Naive thymus-derived CD4-positive, alpha-beta T cell (primary cell): ENCODE measurements at regions not wholly inside any gene's neighbourhood (a gene's known extent, or its start where the extent isn't known, plus 50 kb on each side); places are given as distances from the start of the nearest gene placed in this dataset.
"Not testable (repeated sequence)": the region's sequence is repeated elsewhere in the genome, so short reads cannot be mapped to it uniquely, and the experiment has no call there.

Experiments
- ATAC-seq: fragments of 150-1000 bp; cut with Tn5 transposase; 2 replicates; pipeline ENCODE4 v1.10.0; 2021; ENCODE audit warnings: mild to moderate bottlenecking, moderate library complexity
- CTCF ChIA-PET: fragments of 350-600 bp; sonication (Branson Sonifier 250); formaldehyde crosslinking; loops from one replicate; lab custom pipeline; 2021; ENCODE audit warnings: antibody characterized with exemption; lab: Charles Lee
- POLR2A ChIA-PET: fragments of 350-600 bp; sonication (Branson Sonifier 250); formaldehyde crosslinking; loops from one replicate; lab custom pipeline; 2021; ENCODE audit warnings: antibody characterized with exemption, inconsistent platforms; lab: Charles Lee
- DNase-seq, 9 donors: peaks; one replicate each; pipeline versions ENCODE4 v3.0.0 to v3.0.0-alpha.2; 2020 to 2022; ENCODE audit warnings: mixed read lengths in 1 of 9
- H3K27ac ChIP-seq: one replicate; pipeline ENCODE4 v1.7.0; 2013; ENCODE audit warnings: mild to moderate bottlenecking, low read depth, low read length, moderate library complexity
- H3K27me3 ChIP-seq, 2 donors: one replicate each; pipeline ENCODE4 v1.7.0; 2013; ENCODE audit warnings: low read length in 2 of 2, mild to moderate bottlenecking in 2 of 2, moderate library complexity in 2 of 2; ENCODE audit not compliant: control insufficient read depth in 2 of 2, insufficient read depth in 2 of 2
- H3K36me3 ChIP-seq, 3 experiments: 1 replicate in 2 of 3; 2 replicates in 1 of 3; pipeline ENCODE4 v1.7.0; 2013; ENCODE audit warnings: low read length in 3 of 3, mild to moderate bottlenecking in 3 of 3, moderate library complexity in 1 of 3; ENCODE audit not compliant: insufficient read depth in 3 of 3, control insufficient read depth in 2 of 3
- H3K4me1 ChIP-seq, 2 donors: one replicate each; pipeline ENCODE4 v1.7.0; 2013; ENCODE audit warnings: low read length in 2 of 2, mild to moderate bottlenecking in 2 of 2, moderate library complexity in 1 of 2; ENCODE audit not compliant: control insufficient read depth in 2 of 2, insufficient read depth in 2 of 2
- H3K4me3 ChIP-seq: 2 replicates; pipeline ENCODE4 v1.7.0; 2013; ENCODE audit warnings: mild to moderate bottlenecking, low read length
- H3K9me3 ChIP-seq, 3 experiments: 1 replicate in 2 of 3; 2 replicates in 1 of 3; pipeline ENCODE4 v1.7.0; 2013; ENCODE audit warnings: low read length in 3 of 3; ENCODE audit not compliant: control insufficient read depth in 2 of 3
- H3K27ac Mint-ChIP-seq, 9 donors: one replicate each; pipeline ENCODE4 v1.8.0; 2020 to 2022; ENCODE audit warnings: mixed read lengths in 9 of 9, mild to moderate bottlenecking in 8 of 9, moderate library complexity in 5 of 9, inconsistent platforms in 2 of 9
- H3K27me3 Mint-ChIP-seq, 5 donors: one replicate each; pipeline ENCODE4 v1.8.0; 2021 to 2022; ENCODE audit warnings: mixed read lengths in 5 of 5, mild to moderate bottlenecking in 1 of 5
- H3K36me3 Mint-ChIP-seq, 5 donors: one replicate each; pipeline ENCODE4 v1.8.0; 2020 to 2022; ENCODE audit warnings: mixed read lengths in 5 of 5, mild to moderate bottlenecking in 3 of 5, inconsistent platforms in 1 of 5
- H3K4me1 Mint-ChIP-seq, 7 donors: one replicate each; pipeline ENCODE4 v1.8.0; 2020 to 2022; ENCODE audit warnings: mixed read lengths in 7 of 7, mild to moderate bottlenecking in 3 of 7, inconsistent platforms in 1 of 7
- H3K4me3 Mint-ChIP-seq, 10 donors: one replicate each; pipeline ENCODE4 v1.8.0; 2020 to 2022; ENCODE audit warnings: mild to moderate bottlenecking in 10 of 10, mixed read lengths in 10 of 10, moderate library complexity in 6 of 10, inconsistent platforms in 2 of 10
- H3K9me3 Mint-ChIP-seq, 11 donors: one replicate each; pipeline ENCODE4 v1.8.0; 2020 to 2022; ENCODE audit warnings: mixed read lengths in 11 of 11, mild to moderate bottlenecking in 4 of 11, inconsistent platforms in 1 of 11, moderate library complexity in 1 of 11
- intact Hi-C, 2 donors: fragments of 100-400 bp; cut with micrococcal nuclease; formaldehyde crosslinking; loops; one replicate each; pipeline ENCODE4 v1.15.1; 2023

GRCh38 chr12:68537571-68537970 lies 73.1 kb upstream of the RAP1B start:
- Mint-ChIP-seq H3K4me1 (peaks cover 30 to 75% (median 67%) of the 10 kb centered on the region in 7 donors), H3K4me3 (peak overlapping the region in 5 of 10 donors; percentile 9 to 77 (median 25)), H3K27ac (peak overlapping the region in 4 of 9 donors; percentile 30 to 90 (median 62)), H3K9me3 (peaks cover 0 to 22% (median 10%) of the 10 kb centered on the region in 11 donors), H3K36me3 (peaks cover 5 to 11% (median 7%) of the 10 kb centered on the region in 5 donors), H3K27me3 (no peaks in the 10 kb centered on the region)
- ATAC-seq, result no peak
- no peak overlapping the region for H3K27ac ChIP-seq
- H3K4me1 ChIP-seq, result peaks cover 40 to 43% of the 10 kb centered on the region in 2 donors
- H3K27me3 ChIP-seq, result no peaks in the 10 kb centered on the region
- H3K36me3 ChIP-seq, result no peaks in the 10 kb centered on the region
- ChIA-PET POLR2A (interaction anchor here (0.6 to 6.7 kb wide), 7 partner anchors 46 to 138 kb away, joined by 3 to 89 read pairs (median 9); partner anchors contain the start of gene RAP1B), CTCF (no interaction called here)
- H3K4me3 ChIP-seq, result no peak overlapping the region
- H3K9me3 ChIP-seq, result peaks cover 0 to 8% (median 0%) of the 10 kb centered on the region in 3 experiments
- intact Hi-C loops, result loop anchor here (5.0 to 10.0 kb wide), 3 partner anchors 40 to 270 kb away; partner anchors contain the start of gene MDM2 (in 1 of the 2)
- no peak for DNase-seq

GRCh38 chr12:68538726-68539614 lies 71.7 kb upstream of the RAP1B start:
- Mint-ChIP-seq H3K36me3 (peaks cover 5 to 11% (median 7%) of the 10 kb centered on the region in 5 donors), H3K4me1 (peaks cover 26 to 64% (median 61%) of the 10 kb centered on the region in 7 donors), H3K9me3 (peaks cover 0 to 22% (median 10%) of the 10 kb centered on the region in 11 donors), H3K27me3 (no peaks in the 10 kb centered on the region), H3K4me3 (peak overlapping the region; percentile 69 to 84 (median 74)), H3K27ac (peak overlapping the region; percentile 83 to 96 (median 88))
- Histone ChIP-seq H3K27me3 (no peaks in the 10 kb centered on the region), H3K9me3 (peaks cover 0 to 8% (median 0%) of the 10 kb centered on the region in 3 experiments), H3K4me1 (peaks cover 35 to 40% of the 10 kb centered on the region in 2 donors), H3K27ac (peak overlapping the region; percentile 57), H3K36me3 (no peaks in the 10 kb centered on the region), H3K4me3 (peak overlapping the region; percentile 23)
- POLR2A ChIA-PET, result interaction anchor here (0.6 to 6.7 kb wide), 26 partner anchors 11 to 363 kb away, joined by 3 to 89 read pairs (median 4); partner anchors contain the start of genes MDM1, NUP107 and RAP1B
- ATAC-seq (peak; percentile 96), DNase-seq (peak in 8 of 9 donors; percentile 47 to 84 (median 76))
- CTCF ChIA-PET, result interaction anchor here (0.6 to 1.6 kb wide), 5 partner anchors 10 to 144 kb away, joined by 3 to 8 read pairs (median 3); no protein-coding TSS in a partner anchor
- intact Hi-C loops, result loop anchor here (1.0 to 10.0 kb wide), 9 partner anchors 38 to 268 kb away; partner anchors contain the start of genes RAP1B (in 2 of the 2) and MDM2 (in 1 of the 2)

DNA sequence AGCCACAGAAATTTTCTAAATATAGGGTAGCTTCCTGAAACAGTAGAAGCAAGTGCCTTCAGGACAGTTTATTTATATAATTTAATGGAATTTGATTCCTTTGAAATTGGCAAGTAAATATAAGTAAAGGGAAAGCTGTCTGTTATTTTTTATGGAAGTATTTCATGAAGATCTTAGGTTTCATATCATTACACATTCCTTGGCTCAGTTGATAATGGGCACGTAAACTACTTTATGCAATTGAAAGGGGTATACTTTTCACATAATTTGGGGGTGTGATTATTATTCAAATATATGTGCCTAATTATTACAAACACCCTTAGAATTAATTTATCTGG lies 71.1 kb upstream of the RAP1B start:
- ATAC-seq (no peak), DNase-seq (no peak)
- Mint-ChIP-seq H3K4me1 (peaks cover 26 to 64% (median 61%) of the 10 kb centered on the region in 7 donors), H3K27me3 (no peaks in the 10 kb centered on the region), H3K36me3 (peaks cover 5 to 11% (median 7%) of the 10 kb centered on the region in 5 donors), H3K27ac (peak overlapping the region; percentile 83 to 96 (median 88)), H3K9me3 (peaks cover 0 to 22% (median 10%) of the 10 kb centered on the region in 11 donors), H3K4me3 (peak overlapping the region; percentile 69 to 84 (median 74))
- peaks cover 35 to 40% of the 10 kb centered on the region in 2 donors for H3K4me1 ChIP-seq
- peaks cover 0 to 8% (median 0%) of the 10 kb centered on the region in 3 experiments for H3K9me3 ChIP-seq
- intact Hi-C loops, result loop anchor here (1.0 to 10.0 kb wide), 9 partner anchors 38 to 268 kb away; partner anchors contain the start of genes RAP1B (in 2 of the 2) and MDM2 (in 1 of the 2)
- peak overlapping the region; percentile 57 for H3K27ac ChIP-seq
- CTCF ChIA-PET, result interaction anchor here (1.6 kb wide), 1 partner anchor 57 kb away, joined by 8 read pairs; no protein-coding TSS in a partner anchor
- H3K27me3 ChIP-seq, result no peaks in the 10 kb centered on the region
- no peaks in the 10 kb centered on the region for H3K36me3 ChIP-seq
- no peak overlapping the region for H3K4me3 ChIP-seq
- POLR2A ChIA-PET, result interaction anchor here (0.7 to 6.7 kb wide), 18 partner anchors 11 to 364 kb away, joined by 3 to 89 read pairs (median 6); partner anchors contain the start of genes MDM1 and RAP1B

DNA sequence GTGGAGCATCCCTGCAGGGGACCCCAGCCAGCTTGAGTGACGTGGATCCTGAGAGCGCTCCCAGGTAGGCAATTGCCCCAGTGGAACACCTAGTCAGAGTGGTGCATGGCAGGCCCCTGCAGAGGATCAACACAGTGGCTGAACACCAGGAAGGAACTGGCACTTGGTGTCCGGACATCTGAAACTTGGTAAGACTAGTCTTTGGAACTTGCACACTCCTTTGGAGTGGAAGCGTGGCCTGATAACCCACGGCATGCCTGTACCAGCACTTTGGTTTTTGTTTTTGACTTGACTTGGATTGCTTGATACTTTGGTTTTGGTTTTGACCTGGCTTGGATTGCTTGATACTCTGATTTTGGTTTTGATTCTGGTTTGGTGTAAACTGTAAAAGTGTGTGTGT lies 69.9 kb upstream of the RAP1B start:
- H3K4me3 ChIP-seq, H3K36me3 ChIP-seq, intact Hi-C loops, H3K27me3 Mint-ChIP-seq, ATAC-seq, H3K9me3 ChIP-seq, H3K27me3 ChIP-seq, H3K27ac ChIP-seq, CTCF ChIA-PET, DNase-seq: not testable (repeated sequence)
- peaks cover 35 to 40% of the 10 kb centered on the region in 2 donors for H3K4me1 ChIP-seq
- POLR2A ChIA-PET, result interaction anchor here (0.8 kb wide), 1 partner anchor 29 kb away, joined by 3 read pairs; no protein-coding TSS in a partner anchor
- Mint-ChIP-seq H3K36me3 (peaks cover 5 to 11% (median 7%) of the 10 kb centered on the region in 5 donors), H3K4me1 (peaks cover 26 to 64% (median 57%) of the 10 kb centered on the region in 7 donors), H3K4me3 (peak overlapping the region in 4 of 10 donors; percentile 13 to 81 (median 68)), H3K27ac (peak overlapping the region; percentile 7 to 93 (median 85)), H3K9me3 (peaks cover 0 to 28% (median 10%) of the 10 kb centered on the region in 11 donors)

DNA sequence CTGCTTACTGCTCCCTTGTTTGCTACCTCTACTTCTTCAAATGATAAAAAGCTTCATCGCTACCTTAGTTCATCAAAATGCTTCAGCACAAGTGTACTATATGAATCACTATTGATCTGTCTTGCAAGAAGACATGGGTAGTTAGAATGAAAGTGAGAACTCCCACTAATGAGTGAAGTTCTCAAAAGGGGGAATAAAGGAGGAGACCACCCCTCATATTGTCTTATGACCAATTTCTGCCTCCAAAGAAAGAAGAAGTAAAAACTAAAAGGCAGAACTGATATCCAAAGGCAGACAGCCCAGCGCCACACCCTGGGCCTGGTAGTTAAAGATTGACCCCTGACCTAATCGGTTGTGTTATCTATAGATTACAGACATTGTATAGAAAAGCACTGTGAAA lies 63.4 kb upstream of the RAP1B start:
- DNase-seq, intact Hi-C loops, H3K27me3 ChIP-seq, H3K27me3 Mint-ChIP-seq, H3K4me1 ChIP-seq, CTCF ChIA-PET, H3K27ac ChIP-seq, H3K27ac Mint-ChIP-seq, ATAC-seq, H3K9me3 ChIP-seq, H3K4me3 ChIP-seq, POLR2A ChIA-PET, H3K36me3 ChIP-seq, H3K4me3 Mint-ChIP-seq: not testable (repeated sequence)
- H3K4me1 Mint-ChIP-seq, result peaks cover 5 to 30% (median 19%) of the 10 kb centered on the region in 7 donors
- peaks cover 7 to 22% (median 11%) of the 10 kb centered on the region in 5 donors for H3K36me3 Mint-ChIP-seq
- peaks cover 0 to 38% (median 15%) of the 10 kb centered on the region in 11 donors for H3K9me3 Mint-ChIP-seq

DNA sequence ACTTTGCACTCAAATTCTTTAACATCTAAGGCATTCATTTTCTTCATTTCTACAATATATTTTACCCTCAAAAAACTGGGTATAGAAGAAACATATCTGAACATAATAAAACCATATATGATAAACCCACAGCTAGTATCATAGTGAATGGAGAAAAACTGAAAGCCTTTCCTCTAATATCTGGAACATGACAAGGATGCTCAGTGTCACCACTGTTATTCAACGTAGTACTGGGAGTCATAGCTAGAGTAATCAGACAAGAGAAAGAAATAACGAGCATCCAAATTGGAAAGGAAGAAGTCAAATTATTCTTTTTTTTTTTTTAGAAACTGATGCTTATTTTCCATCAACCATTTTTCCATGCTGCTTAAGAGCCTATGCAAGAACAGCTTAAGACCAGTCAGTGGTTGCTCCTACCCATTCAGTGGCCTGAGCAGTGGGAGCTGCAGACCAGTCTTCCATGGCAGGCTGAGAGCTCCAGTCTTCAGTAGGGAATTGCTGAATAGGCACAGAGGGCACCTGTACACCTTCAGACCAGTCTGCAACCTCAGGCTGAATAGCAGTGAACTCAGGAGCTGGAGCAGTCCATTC lies 58.0 kb upstream of the RAP1B start:
- Mint-ChIP-seq H3K4me1 (peaks cover 3 to 57% (median 36%) of the 10 kb centered on the region in 7 donors), H3K36me3 (peaks cover 7 to 13% (median 8%) of the 10 kb centered on the region in 5 donors), H3K9me3 (peaks cover 0 to 17% (median 9%) of the 10 kb centered on the region in 11 donors), H3K4me3 (peak overlapping the region in 3 of 10 donors; percentile 29 to 60 (median 40)), H3K27me3 (peaks cover 0 to 20% (median 0%) of the 10 kb centered on the region in 5 donors)
- H3K4me1 ChIP-seq, intact Hi-C loops, H3K27ac Mint-ChIP-seq, H3K9me3 ChIP-seq, H3K4me3 ChIP-seq, ATAC-seq, H3K27me3 ChIP-seq, DNase-seq, CTCF ChIA-PET, H3K36me3 ChIP-seq, H3K27ac ChIP-seq: not testable (repeated sequence)
- POLR2A ChIA-PET, result interaction anchor here (0.6 to 1.3 kb wide), 3 partner anchors 13 to 57 kb away, joined by 3 to 5 read pairs (median 3); no protein-coding TSS in a partner anchor
